Endothelial cell of umbilical vein (primary cell): ENCODE measurements at regions not wholly inside any gene's neighbourhood (a gene's known extent, or its start where the extent isn't known, plus 50 kb on each side); places are given as distances from the start of the nearest gene placed in this dataset.

Experiments used
- EZH2 ChIP-seq: IDR thresholded peaks from 2 replicates; pipeline ENCODE4 v1.6.1; 2012; ENCODE audit warnings: borderline replicate concordance, low read depth, mild to moderate bottlenecking, moderate library complexity, low read length, inconsistent platforms; ENCODE audit not compliant: severe bottlenecking
- FOS ChIP-seq: IDR thresholded peaks from 2 replicates; pipeline ENCODE4 v1.6.1; 2011; ENCODE audit warnings: mild to moderate bottlenecking, low read length, moderate library complexity, borderline replicate concordance; ENCODE audit not compliant: insufficient read depth
- JUN ChIP-seq: IDR thresholded peaks from 2 replicates; pipeline ENCODE4 v1.6.1; 2011; ENCODE audit warnings: borderline replicate concordance, low read depth; ENCODE audit not compliant: insufficient read length, insufficient read depth
- MYC ChIP-seq: IDR thresholded peaks from one replicate; pipeline ENCODE4 v1.6.1; 2011; ENCODE audit warnings: mild to moderate bottlenecking, low read depth, low read length
- POLR2A ChIP-seq: IDR thresholded peaks from 2 replicates; pipeline ENCODE4 v1.6.1; 2012; ENCODE audit warnings: low read depth, mild to moderate bottlenecking, control low read depth, low read length
- POLR2AphosphoS5 ChIP-seq: IDR thresholded peaks from 2 replicates; pipeline ENCODE4 v1.6.1; 2012; ENCODE audit warnings: low read depth, mild to moderate bottlenecking, control low read depth, low read length, moderate library complexity; ENCODE audit not compliant: insufficient read depth
- TF ChIP-seq, protein P1 (sequence below), 2 donors: IDR thresholded peaks; 1 replicate in 1 of 2; 2 replicates in 1 of 2; pipeline ENCODE4 v1.5.1; 2011; ENCODE audit warnings: low read length in 2 of 2, mild to moderate bottlenecking in 2 of 2, moderate library complexity in 2 of 2, control low read depth in 1 of 2, inconsistent platforms in 1 of 2, low read depth in 1 of 2; ENCODE audit not compliant: insufficient read depth in 1 of 2; ENCODE audit errors: extremely low read depth in 1 of 2
- TF ChIP-seq, protein P2 (sequence below): IDR thresholded peaks from 2 replicates; pipeline ENCODE4 v1.6.1; 2011; ENCODE audit not compliant: insufficient read depth, insufficient read length

DNA sequence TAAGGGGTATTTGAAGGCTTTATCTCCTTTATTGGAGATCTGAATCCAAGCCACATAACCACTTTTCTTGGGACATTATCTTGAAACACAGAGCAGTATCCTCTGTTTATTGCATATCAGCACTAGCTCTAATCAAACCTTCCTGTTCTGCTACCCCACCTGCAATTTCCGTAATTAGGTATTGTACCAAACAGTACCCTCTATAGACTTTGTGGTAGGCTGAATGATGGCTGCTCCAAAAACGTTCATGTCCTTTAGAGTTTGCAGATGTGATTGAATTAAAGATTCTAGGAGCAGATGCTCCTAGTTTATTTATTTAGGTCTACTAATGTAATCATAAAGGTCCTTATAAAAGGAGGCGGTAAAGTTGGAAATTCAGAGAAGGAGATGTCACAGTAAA is 573.0 kb upstream of the ATXN7L3B start:
- TF ChIP-seq, protein P1, sequence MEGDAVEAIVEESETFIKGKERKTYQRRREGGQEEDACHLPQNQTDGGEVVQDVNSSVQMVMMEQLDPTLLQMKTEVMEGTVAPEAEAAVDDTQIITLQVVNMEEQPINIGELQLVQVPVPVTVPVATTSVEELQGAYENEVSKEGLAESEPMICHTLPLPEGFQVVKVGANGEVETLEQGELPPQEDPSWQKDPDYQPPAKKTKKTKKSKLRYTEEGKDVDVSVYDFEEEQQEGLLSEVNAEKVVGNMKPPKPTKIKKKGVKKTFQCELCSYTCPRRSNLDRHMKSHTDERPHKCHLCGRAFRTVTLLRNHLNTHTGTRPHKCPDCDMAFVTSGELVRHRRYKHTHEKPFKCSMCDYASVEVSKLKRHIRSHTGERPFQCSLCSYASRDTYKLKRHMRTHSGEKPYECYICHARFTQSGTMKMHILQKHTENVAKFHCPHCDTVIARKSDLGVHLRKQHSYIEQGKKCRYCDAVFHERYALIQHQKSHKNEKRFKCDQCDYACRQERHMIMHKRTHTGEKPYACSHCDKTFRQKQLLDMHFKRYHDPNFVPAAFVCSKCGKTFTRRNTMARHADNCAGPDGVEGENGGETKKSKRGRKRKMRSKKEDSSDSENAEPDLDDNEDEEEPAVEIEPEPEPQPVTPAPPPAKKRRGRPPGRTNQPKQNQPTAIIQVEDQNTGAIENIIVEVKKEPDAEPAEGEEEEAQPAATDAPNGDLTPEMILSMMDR (IDR thresholded peaks at IDR 0.05; ENCODE audit: extremely low read depth in 1 of 2, insufficient read depth in 1 of 2, low read depth in 1 of 2, low read length in 2 of 2), result no peak
- TF ChIP-seq POLR2A (no peak), EZH2 (no peak), POLR2AphosphoS5 (no peak), JUN (no peak), MYC (no peak), FOS (no peak)
- TF ChIP-seq, protein P2, sequence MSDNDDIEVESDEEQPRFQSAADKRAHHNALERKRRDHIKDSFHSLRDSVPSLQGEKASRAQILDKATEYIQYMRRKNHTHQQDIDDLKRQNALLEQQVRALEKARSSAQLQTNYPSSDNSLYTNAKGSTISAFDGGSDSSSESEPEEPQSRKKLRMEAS, result no peak
